CD14-positive monocyte (primary cell): ENCODE measurements at regions not wholly inside any gene's neighbourhood (a gene's known extent, or its start where the extent isn't known, plus 50 kb on each side); places are given as distances from the start of the nearest gene placed in this dataset.

Source experiments
- DNase-seq, 3 donors: peaks; one replicate each; pipeline ENCODE4 v3.0.0-alpha.2; 2011 to 2022
- H2AFZ ChIP-seq: 2 replicates; pipeline ENCODE4 v1.6.0; 2012; ENCODE audit warnings: mild to moderate bottlenecking, low read depth, low read length, inconsistent platforms; ENCODE audit not compliant: insufficient read depth, poor library complexity, severe bottlenecking
- H3K27ac ChIP-seq, 2 donors: 1 replicate in 1 of 2; 2 replicates in 1 of 2; pipeline ENCODE4 v1.5.1; 2012 to 2013; ENCODE audit warnings: low read length in 2 of 2, control low read depth in 1 of 2, inconsistent platforms in 1 of 2, low read depth in 1 of 2, mild to moderate bottlenecking in 1 of 2
- H3K27me3 ChIP-seq, 2 donors: one replicate each; pipeline versions ENCODE4 v1.6.0 to v1.6.1; 2011 to 2013; ENCODE audit warnings: low read length in 2 of 2; ENCODE audit not compliant: control insufficient read depth in 2 of 2, insufficient read depth in 2 of 2
- H3K36me3 ChIP-seq, 2 donors: replicated peaks in 1 of 2; 1 replicate in 1 of 2; 2 replicates in 1 of 2; pipeline versions ENCODE4 v1.5.1 to v1.6.1; 2012 to 2013; ENCODE audit warnings: low read length in 2 of 2, control low read depth in 1 of 2, inconsistent platforms in 1 of 2, mild to moderate bottlenecking in 1 of 2; ENCODE audit not compliant: insufficient read depth in 2 of 2, control insufficient read depth in 1 of 2
- H3K4me1 ChIP-seq, 2 donors: 1 replicate in 1 of 2; 2 replicates in 1 of 2; pipeline versions ENCODE4 v1.5.1 to v1.6.1; 2012 to 2013; ENCODE audit warnings: low read length in 2 of 2, control low read depth in 1 of 2, inconsistent platforms in 1 of 2, mild to moderate bottlenecking in 1 of 2, moderate library complexity in 1 of 2; ENCODE audit not compliant: insufficient read depth in 2 of 2, control insufficient read depth in 1 of 2
- H3K4me2 ChIP-seq: replicated peaks from 2 replicates; pipeline ENCODE3; 2012; ENCODE audit warnings: low read length, moderate library complexity, mild to moderate bottlenecking; ENCODE audit not compliant: poor library complexity, severe bottlenecking; ENCODE audit errors: extremely low read depth
- H3K4me3 ChIP-seq, 3 experiments: fragments of 200-600 bp in 1 of 3; sonication (generic) in 1 of 3; replicated peaks in 1 of 3; 1 replicate in 2 of 3; 2 replicates in 1 of 3; pipeline ENCODE4 v1.5.1; 2011 to 2013; ENCODE audit warnings: low read length in 3 of 3, mild to moderate bottlenecking in 3 of 3, control low read depth in 2 of 3, low read depth in 2 of 3, inconsistent platforms in 1 of 3, moderate library complexity in 1 of 3
- H3K79me2 ChIP-seq: 2 replicates; pipeline ENCODE4 v1.6.0; 2012; ENCODE audit warnings: mild to moderate bottlenecking, control low read depth, inconsistent platforms, low read length, moderate library complexity; ENCODE audit not compliant: insufficient read depth
- H3K9ac ChIP-seq: 2 replicates; pipeline ENCODE4 v1.6.0; 2017; ENCODE audit warnings: low read length, mild to moderate bottlenecking; ENCODE audit not compliant: insufficient read depth, poor library complexity, severe bottlenecking
- H3K9me3 ChIP-seq, 2 donors: replicated peaks in 1 of 2; 1 replicate in 1 of 2; 2 replicates in 1 of 2; pipeline versions ENCODE4 v1.5.1 to v1.6.1; 2012 to 2013; ENCODE audit warnings: low read length in 2 of 2, control low read depth in 1 of 2; ENCODE audit not compliant: control insufficient read depth in 1 of 2, insufficient read depth in 1 of 2
- H4K20me1 ChIP-seq: 2 replicates; pipeline ENCODE4 v1.6.0; 2012; ENCODE audit warnings: mild to moderate bottlenecking, low read length, control low read depth, moderate library complexity; ENCODE audit not compliant: insufficient read depth
- H3K27ac Mint-ChIP-seq, 7 donors: one replicate each; pipeline ENCODE4 v1.8.0; 2020; ENCODE audit warnings: mild to moderate bottlenecking in 7 of 7, mixed read lengths in 7 of 7, moderate library complexity in 6 of 7, inconsistent platforms in 2 of 7
- H3K27me3 Mint-ChIP-seq, 3 donors: one replicate each; pipeline ENCODE4 v1.8.0; 2021 to 2022; ENCODE audit warnings: low read depth in 3 of 3, mild to moderate bottlenecking in 3 of 3, mixed read lengths in 3 of 3, moderate library complexity in 3 of 3, inconsistent platforms in 1 of 3
- H3K36me3 Mint-ChIP-seq, 2 donors: one replicate each; pipeline ENCODE4 v1.8.0; 2020; ENCODE audit warnings: mixed read lengths in 2 of 2, inconsistent platforms in 1 of 2, mild to moderate bottlenecking in 1 of 2
- H3K4me1 Mint-ChIP-seq: one replicate; pipeline ENCODE4 v1.8.0; 2020; ENCODE audit warnings: mild to moderate bottlenecking, mixed read lengths
- H3K4me3 Mint-ChIP-seq, 2 donors: one replicate each; pipeline ENCODE4 v1.8.0; 2020; ENCODE audit warnings: mild to moderate bottlenecking in 2 of 2, mixed read lengths in 2 of 2, moderate library complexity in 1 of 2
- H3K9me3 Mint-ChIP-seq, 7 donors: one replicate each; pipeline ENCODE4 v1.8.0; 2020 to 2022; ENCODE audit warnings: mixed read lengths in 7 of 7, mild to moderate bottlenecking in 6 of 7, moderate library complexity in 6 of 7, inconsistent platforms in 2 of 7
- WGBS: methylation state at CpG from one replicate; pipeline ENCODE4 v1.1.5; 2013; ENCODE audit warnings: missing lambda C conversion rate; ENCODE audit not compliant: insufficient coverage; 5-methylcytosine and 5-hydroxymethylcytosine counted together
- intact Hi-C, 2 donors: fragments of 100-400 bp; cut with micrococcal nuclease; formaldehyde crosslinking; loops; one replicate each; pipeline versions ENCODE4 v1.15.0 to v1.15.1; 2023
- TF ChIP-seq, protein P1 (sequence below): fragments of 200-600 bp; IDR thresholded peaks from one replicate; pipeline ENCODE4 v1.8.0; 2022; ENCODE audit warnings: antibody characterized with exemption, mild to moderate bottlenecking

DNA sequence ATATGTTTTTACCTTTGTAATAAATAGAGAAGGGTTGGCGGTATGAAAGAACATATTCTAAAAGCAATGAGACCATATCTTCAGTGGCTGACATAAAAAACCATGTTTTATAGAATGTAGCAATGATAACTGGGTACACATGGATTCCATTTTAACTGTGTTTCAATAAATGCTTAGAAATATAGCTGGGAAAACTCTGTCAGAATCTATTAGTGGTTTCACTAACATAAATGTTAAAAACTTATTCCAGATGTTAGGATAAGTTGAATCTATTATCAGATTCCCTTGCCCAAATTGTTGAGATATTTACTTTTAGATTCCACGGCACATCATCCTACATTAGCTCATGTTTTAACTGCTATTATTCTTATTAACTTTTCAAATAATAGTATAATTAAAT, 772.2 kb upstream of the ALCAM start:
- H3K9me3 ChIP-seq, result no peaks in the 10 kb centered on the region
- H3K9me3 Mint-ChIP-seq, result no peaks in the 10 kb centered on the region
- TF ChIP-seq, protein P1, sequence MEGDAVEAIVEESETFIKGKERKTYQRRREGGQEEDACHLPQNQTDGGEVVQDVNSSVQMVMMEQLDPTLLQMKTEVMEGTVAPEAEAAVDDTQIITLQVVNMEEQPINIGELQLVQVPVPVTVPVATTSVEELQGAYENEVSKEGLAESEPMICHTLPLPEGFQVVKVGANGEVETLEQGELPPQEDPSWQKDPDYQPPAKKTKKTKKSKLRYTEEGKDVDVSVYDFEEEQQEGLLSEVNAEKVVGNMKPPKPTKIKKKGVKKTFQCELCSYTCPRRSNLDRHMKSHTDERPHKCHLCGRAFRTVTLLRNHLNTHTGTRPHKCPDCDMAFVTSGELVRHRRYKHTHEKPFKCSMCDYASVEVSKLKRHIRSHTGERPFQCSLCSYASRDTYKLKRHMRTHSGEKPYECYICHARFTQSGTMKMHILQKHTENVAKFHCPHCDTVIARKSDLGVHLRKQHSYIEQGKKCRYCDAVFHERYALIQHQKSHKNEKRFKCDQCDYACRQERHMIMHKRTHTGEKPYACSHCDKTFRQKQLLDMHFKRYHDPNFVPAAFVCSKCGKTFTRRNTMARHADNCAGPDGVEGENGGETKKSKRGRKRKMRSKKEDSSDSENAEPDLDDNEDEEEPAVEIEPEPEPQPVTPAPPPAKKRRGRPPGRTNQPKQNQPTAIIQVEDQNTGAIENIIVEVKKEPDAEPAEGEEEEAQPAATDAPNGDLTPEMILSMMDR, result no peak
- intact Hi-C loops, result no loop called here
- no peak overlapping the region for H3K4me2 ChIP-seq
- no peak overlapping the region for H3K27ac ChIP-seq
- H3K4me1 ChIP-seq, result no peaks in the 10 kb centered on the region
- no peaks in the 10 kb centered on the region for H3K79me2 ChIP-seq
- DNase-seq, result no peak
- no peaks in the 10 kb centered on the region for H3K27me3 Mint-ChIP-seq
- H3K27me3 ChIP-seq, result no peaks in the 10 kb centered on the region
- no CpG with 5 or more reads among the region's 2 CpGs for WGBS
- H3K4me3 ChIP-seq, result no peak overlapping the region
- no peaks in the 10 kb centered on the region for H3K36me3 Mint-ChIP-seq
- H3K36me3 ChIP-seq, result no peaks in the 10 kb centered on the region
- no peak overlapping the region for H3K9ac ChIP-seq
- H4K20me1 ChIP-seq, result no peaks in the 10 kb centered on the region
- H3K4me1 Mint-ChIP-seq, result no peaks in the 10 kb centered on the region
- H2AFZ ChIP-seq, result no peak overlapping the region
- H3K4me3 Mint-ChIP-seq, result no peak overlapping the region
- no peak overlapping the region for H3K27ac Mint-ChIP-seq

GRCh38 chr3:104596054-104596453, 770.7 kb upstream of the ALCAM start:
- no peak overlapping the region for H3K27ac Mint-ChIP-seq
- Histone ChIP-seq H3K27ac (no peak overlapping the region), H3K4me2 (no peak overlapping the region), H3K36me3 (no peaks in the 10 kb centered on the region), H3K4me3 (no peak overlapping the region), H4K20me1 (no peaks in the 10 kb centered on the region), H2AFZ (no peak overlapping the region), H3K9ac (no peak overlapping the region), H3K9me3 (no peaks in the 10 kb centered on the region), H3K27me3 (no peaks in the 10 kb centered on the region), H3K4me1 (no peaks in the 10 kb centered on the region), H3K79me2 (no peaks in the 10 kb centered on the region)
- no peak overlapping the region for H3K4me3 Mint-ChIP-seq
- H3K4me1 Mint-ChIP-seq, result no peaks in the 10 kb centered on the region
- WGBS, result 100% methylated on average over 1 of the region's 2 CpGs
- H3K36me3 Mint-ChIP-seq, result no peaks in the 10 kb centered on the region
- intact Hi-C loops, result no loop called here
- no peak for DNase-seq
- TF ChIP-seq, protein P1, result no peak
- no peaks in the 10 kb centered on the region for H3K9me3 Mint-ChIP-seq
- no peaks in the 10 kb centered on the region for H3K27me3 Mint-ChIP-seq
